Body of pancreas (tissue), 4 donors: ENCODE measurements at regions not wholly inside any gene's neighbourhood (a gene's known extent, or its start where the extent isn't known, plus 50 kb on each side); places are given as distances from the start of the nearest gene placed in this dataset.

ENCODE experiments used
- ATAC-seq: fragments of 150-250 bp; one replicate; pipeline ENCODE4 v1.9.1; 2016
- DNase-seq, 4 donors: peaks; one replicate each; pipeline ENCODE4 v3.0.0-alpha.2; 2019
- H3K27ac ChIP-seq, 4 donors: fragments of 200-600 bp; sonication (generic); 1 replicate in 3 of 4; 2 replicates in 1 of 4; pipeline versions ENCODE4 v1.5.1 to v1.6.1; 2016 to 2019; ENCODE audit warnings: mild to moderate bottlenecking in 1 of 4, mixed read lengths in 1 of 4, moderate library complexity in 1 of 4
- H3K27me3 ChIP-seq, 2 donors: fragments of 200-600 bp; sonication (generic); one replicate each; pipeline ENCODE4 v1.6.0; 2016; ENCODE audit warnings: mild to moderate bottlenecking in 1 of 2
- H3K36me3 ChIP-seq, 2 donors: fragments of 200-600 bp; sonication (generic); replicated peaks in 1 of 2; 2 replicates each; pipeline ENCODE4 v1.5.1; 2016; ENCODE audit warnings: low read depth in 2 of 2; ENCODE audit not compliant: insufficient read depth in 1 of 2
- H3K4me1 ChIP-seq: fragments of 200-600 bp; sonication (generic); one replicate; pipeline ENCODE4 v1.6.0; 2016
- H3K4me3 ChIP-seq, 2 donors: fragments of 200-600 bp; sonication (generic); 1 replicate in 1 of 2; 2 replicates in 1 of 2; pipeline ENCODE4 v1.5.1; 2016 to 2019
- H3K9me3 ChIP-seq, 3 donors: fragments of 200-600 bp; sonication (generic); 1 replicate in 2 of 3; 2 replicates in 1 of 3; pipeline ENCODE4 v1.5.1; 2016
- CTCF ChIP-seq, 7 experiments: fragments of 450-650 bp in 4 of 7; fragments of 200-600 bp in 3 of 7; sonication (generic) in 3 of 7; IDR thresholded peaks; one replicate each; pipeline ENCODE4 v1.5.1; 2016 to 2019; ENCODE audit warnings: antibody characterized with exemption in 7 of 7
- POLR2A ChIP-seq, 3 donors: fragments of 450-650 bp; IDR thresholded peaks; one replicate each; pipeline ENCODE4 v1.6.1; 2016; ENCODE audit warnings: antibody characterized with exemption in 3 of 3, mild to moderate bottlenecking in 2 of 3
- WGBS, 2 donors: methylation state at CpG; one replicate each; pipeline ENCODE4 v1.1.5; 2017; 5-methylcytosine and 5-hydroxymethylcytosine counted together
- intact Hi-C: fragments of 100-400 bp; cut with DNase I; formaldehyde crosslinking; loops from one replicate; pipeline ENCODE4 v1.15.1; 2023

DNA sequence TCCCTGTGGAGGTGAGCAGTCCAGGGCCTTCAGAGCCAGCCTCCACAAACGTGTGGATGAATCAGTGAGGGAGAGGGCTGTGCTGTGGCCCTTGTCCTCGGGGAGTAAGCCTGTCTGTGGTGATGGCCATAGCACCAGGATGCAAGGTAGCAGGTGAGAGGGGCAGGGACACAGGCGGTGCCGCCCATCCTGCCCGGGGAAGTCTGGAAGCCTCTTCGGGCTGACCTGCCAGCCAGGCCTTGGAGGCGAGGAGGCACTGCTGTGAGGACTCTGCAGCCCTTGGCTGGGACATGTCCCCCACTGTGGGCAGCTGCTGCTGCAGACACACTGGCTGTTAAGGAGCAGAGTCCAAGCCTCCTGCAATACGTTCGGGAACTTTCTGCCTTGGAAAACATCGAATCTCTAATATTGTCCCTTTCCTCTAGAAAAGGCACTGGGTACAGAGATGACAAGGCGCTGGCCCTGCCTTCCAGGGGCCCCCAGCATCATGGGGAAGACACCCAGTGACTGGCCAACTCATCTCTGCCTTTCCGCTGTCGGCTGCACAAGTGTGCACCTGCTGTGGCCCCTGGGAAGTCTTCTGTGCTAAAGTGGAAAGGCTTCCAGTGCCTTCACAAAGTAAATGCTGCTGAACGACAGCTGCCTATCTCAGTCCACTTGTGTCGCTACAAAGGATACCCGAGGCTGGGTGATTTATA is 101.4 kb downstream of the ADRA2C start:
- Histone ChIP-seq H3K4me3 (no peak overlapping the region), H3K36me3 (no peaks in the 10 kb centered on the region), H3K9me3 (no peaks in the 10 kb centered on the region), H3K4me1 (no peaks in the 10 kb centered on the region), H3K27me3 (no peaks in the 10 kb centered on the region), H3K27ac (no peak overlapping the region)
- TF ChIP-seq CTCF (IDR thresholded peaks at IDR 0.05): no peak
- TF ChIP-seq POLR2A (IDR thresholded peaks at IDR 0.05): no peak
- DNase-seq: no peak
- intact Hi-C loops: no loop called here
- ATAC-seq: no peak
- WGBS, 2 donors: 76 to 81% methylated on average over 15 to 16 of the region's 16 CpGs

GRCh38 chr4:3868211-3869173 is 102.3 kb downstream of the ADRA2C start:
- Histone ChIP-seq H3K4me3 (no peak overlapping the region), H3K27ac (no peak overlapping the region), H3K4me1 (no peaks in the 10 kb centered on the region), H3K9me3 (no peaks in the 10 kb centered on the region), H3K36me3 (no peaks in the 10 kb centered on the region), H3K27me3 (no peaks in the 10 kb centered on the region)
- 57 to 68% methylated on average over 6 to 22 of the region's 22 CpGs for WGBS, 2 donors
- DNase-seq (no peak), ATAC-seq (no peak)
- intact Hi-C loops: no loop called here
- TF ChIP-seq POLR2A (IDR thresholded peaks at IDR 0.05) (no peak), CTCF (IDR thresholded peaks at IDR 0.05) (no peak)

GRCh38 chr4:3869174-3869572 is 103.0 kb downstream of the ADRA2C start:
- ATAC-seq: no peak
- TF ChIP-seq CTCF (IDR thresholded peaks at IDR 0.05) (no peak), POLR2A (IDR thresholded peaks at IDR 0.05) (no peak)
- no peaks in the 10 kb centered on the region for H3K27me3 ChIP-seq
- intact Hi-C loops: no loop called here
- H3K4me1 ChIP-seq: no peaks in the 10 kb centered on the region
- H3K9me3 ChIP-seq: no peaks in the 10 kb centered on the region
- H3K36me3 ChIP-seq: no peaks in the 10 kb centered on the region
- 90 to 91% methylated on average over 7 of the region's 7 CpGs for WGBS, 2 donors
- H3K4me3 ChIP-seq: no peak overlapping the region
- DNase-seq: no peak
- H3K27ac ChIP-seq: no peak overlapping the region

GRCh38 chr4:3869661-3870566 is 103.7 kb downstream of the ADRA2C start:
- Histone ChIP-seq H3K27me3 (peaks cover 0 to 4% of the 10 kb centered on the region in 2 donors), H3K27ac (no peak overlapping the region), H3K4me1 (no peaks in the 10 kb centered on the region), H3K4me3 (no peak overlapping the region), H3K9me3 (no peaks in the 10 kb centered on the region), H3K36me3 (no peaks in the 10 kb centered on the region)
- intact Hi-C loops: loop anchor here (10.0 kb wide), 1 partner anchor 295 kb away; no protein-coding TSS in a partner anchor
- DNase-seq: no peak
- WGBS, 2 donors: 63% methylated on average over 14 to 22 of the region's 22 CpGs
- no peak for ATAC-seq
- no peak for TF ChIP-seq CTCF (IDR thresholded peaks at IDR 0.05)
- no peak for TF ChIP-seq POLR2A (IDR thresholded peaks at IDR 0.05)
